ENCODE measurements at regions not wholly inside any gene's neighbourhood (a gene's known extent, or its start where the extent isn't known, plus 50 kb on each side); places are given as distances from the start of the nearest gene placed in this dataset.
"Not testable (repeated sequence)": the region's sequence is repeated elsewhere in the genome, so short reads cannot be mapped to it uniquely, and the experiment has no call there.

GRCh38 chr4:33448948-33449347 is 2728.8 kb downstream of the PCDH7 start:
- no peak for DNase-seq

GRCh38 chr4:33453436-33453835 is 2733.3 kb downstream of the PCDH7 start:
- no peak for DNase-seq

- DNase-seq, result no peak
Observed at GRCh38 chr4:33453916-33454315, 2733.7 kb downstream of the PCDH7 start.

GRCh38 chr4:33465565-33465964 is 2745.4 kb downstream of the PCDH7 start:
- DNase-seq, result no peak

- no peak for DNase-seq
Observed at GRCh38 chr4:33467291-33467690, 2747.1 kb downstream of the PCDH7 start.

- DNase-seq, result no peak
Observed at GRCh38 chr4:33470805-33471204, 2750.6 kb downstream of the PCDH7 start.

GRCh38 chr4:33477715-33478114 is 2757.5 kb downstream of the PCDH7 start:
- DNase-seq, result no peak

GRCh38 chr4:33482773-33483172 is 2761.5 kb downstream of the ARAP2 start:
- no peak for DNase-seq

- no peak for DNase-seq
Observed at GRCh38 chr4:33485111-33485510, 2759.2 kb downstream of the ARAP2 start.

- no peak for DNase-seq
Observed at GRCh38 chr4:33493231-33493630, 2751.1 kb downstream of the ARAP2 start.

GRCh38 chr4:33494150-33494549 is 2750.2 kb downstream of the ARAP2 start:
- DNase-seq, result no peak

GRCh38 chr4:33501587-33501986 is 2742.7 kb downstream of the ARAP2 start:
- not testable (repeated sequence) for DNase-seq

GRCh38 chr4:33512397-33512796 is 2731.9 kb downstream of the ARAP2 start:
- DNase-seq, result no peak

- no peak for DNase-seq
Observed at GRCh38 chr4:33518856-33519255, 2725.5 kb downstream of the ARAP2 start.

GRCh38 chr4:33532821-33533220 is 2711.5 kb downstream of the ARAP2 start:
- no peak for DNase-seq

- DNase-seq, result no peak
Observed at GRCh38 chr4:33536898-33537297, 2707.4 kb downstream of the ARAP2 start.

GRCh38 chr4:33537527-33537926 is 2706.8 kb downstream of the ARAP2 start:
- no peak for DNase-seq

GRCh38 chr4:33543941-33544450 is 2700.3 kb downstream of the ARAP2 start:
- no peak for DNase-seq

- DNase-seq, result no peak
Observed at GRCh38 chr4:33551244-33551643, 2693.1 kb downstream of the ARAP2 start.

- DNase-seq, result no peak
Observed at GRCh38 chr4:33561259-33561658, 2683.1 kb downstream of the ARAP2 start.

GRCh38 chr4:33566649-33567048 is 2677.7 kb downstream of the ARAP2 start:
- DNase-seq, result no peak

- DNase-seq, result no peak
Observed at GRCh38 chr4:33577791-33578190, 2666.5 kb downstream of the ARAP2 start.

GRCh38 chr4:33579951-33580350 is 2664.4 kb downstream of the ARAP2 start:
- no peak for DNase-seq

GRCh38 chr4:33592701-33593100 is 2651.6 kb downstream of the ARAP2 start:
- no peak for DNase-seq

GRCh38 chr4:33606951-33607350 is 2637.4 kb downstream of the ARAP2 start:
- no peak for DNase-seq

- no peak for DNase-seq
Observed at GRCh38 chr4:33616121-33616520, 2628.2 kb downstream of the ARAP2 start.

All from stimulated activated CD8-positive, alpha-beta memory T cell treated with anti-CD3 and anti-CD28 coated beads, Interleukin-4, amount 100 ng/mL, for 48 hours (primary cell).